Suprapubic skin (tissue), 3 donors: ENCODE measurements at regions not wholly inside any gene's neighbourhood (a gene's known extent, or its start where the extent isn't known, plus 50 kb on each side); places are given as distances from the start of the nearest gene placed in this dataset.

Experiments
- POLR2A ChIP-seq, 2 donors: fragments of 450-650 bp; IDR thresholded peaks; one replicate each; pipeline ENCODE4 v1.6.1; 2017; ENCODE audit warnings: antibody characterized with exemption in 2 of 2, mild to moderate bottlenecking in 2 of 2, moderate library complexity in 2 of 2
- TF ChIP-seq, protein P1 (sequence below), 2 donors: fragments of 200-600 bp in 1 of 2; fragments of 450-650 bp in 1 of 2; sonication (generic) in 1 of 2; IDR thresholded peaks; one replicate each; pipeline ENCODE4 v1.5.1; 2016 to 2019; ENCODE audit warnings: antibody characterized with exemption in 2 of 2, mild to moderate bottlenecking in 1 of 2, moderate library complexity in 1 of 2

DNA sequence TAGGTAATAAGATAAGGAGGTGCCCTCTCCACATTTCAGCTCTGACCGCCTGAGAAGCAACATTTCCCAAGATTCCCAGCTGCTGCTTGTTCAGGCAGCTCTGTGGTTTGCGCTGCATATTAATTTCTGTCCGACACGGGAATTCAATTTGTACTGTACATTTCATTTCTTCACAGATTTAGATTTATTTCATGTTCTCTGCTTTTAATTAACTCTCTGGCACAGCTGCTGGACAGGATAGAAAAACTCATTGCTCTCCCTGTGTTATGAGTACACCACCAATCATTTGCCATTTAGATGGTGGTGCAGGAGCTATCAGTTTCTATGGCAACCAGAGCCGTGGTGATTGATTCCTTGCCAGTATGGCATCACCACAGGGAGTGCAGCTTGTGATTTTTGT lies 558.5 kb downstream of the DMRTA1 start:
- TF ChIP-seq, protein P1, sequence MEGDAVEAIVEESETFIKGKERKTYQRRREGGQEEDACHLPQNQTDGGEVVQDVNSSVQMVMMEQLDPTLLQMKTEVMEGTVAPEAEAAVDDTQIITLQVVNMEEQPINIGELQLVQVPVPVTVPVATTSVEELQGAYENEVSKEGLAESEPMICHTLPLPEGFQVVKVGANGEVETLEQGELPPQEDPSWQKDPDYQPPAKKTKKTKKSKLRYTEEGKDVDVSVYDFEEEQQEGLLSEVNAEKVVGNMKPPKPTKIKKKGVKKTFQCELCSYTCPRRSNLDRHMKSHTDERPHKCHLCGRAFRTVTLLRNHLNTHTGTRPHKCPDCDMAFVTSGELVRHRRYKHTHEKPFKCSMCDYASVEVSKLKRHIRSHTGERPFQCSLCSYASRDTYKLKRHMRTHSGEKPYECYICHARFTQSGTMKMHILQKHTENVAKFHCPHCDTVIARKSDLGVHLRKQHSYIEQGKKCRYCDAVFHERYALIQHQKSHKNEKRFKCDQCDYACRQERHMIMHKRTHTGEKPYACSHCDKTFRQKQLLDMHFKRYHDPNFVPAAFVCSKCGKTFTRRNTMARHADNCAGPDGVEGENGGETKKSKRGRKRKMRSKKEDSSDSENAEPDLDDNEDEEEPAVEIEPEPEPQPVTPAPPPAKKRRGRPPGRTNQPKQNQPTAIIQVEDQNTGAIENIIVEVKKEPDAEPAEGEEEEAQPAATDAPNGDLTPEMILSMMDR (IDR thresholded peaks at IDR 0.05) = no peak
- no peak for TF ChIP-seq POLR2A (IDR thresholded peaks at IDR 0.05)
